ENCODE measurements at regions not wholly inside any gene's neighbourhood (a gene's known extent, or its start where the extent isn't known, plus 50 kb on each side); places are given as distances from the start of the nearest gene placed in this dataset.
"Not testable (repeated sequence)": the region's sequence is repeated elsewhere in the genome, so short reads cannot be mapped to it uniquely, and the experiment has no call there.

- 55 to 63% (median 61%) methylated on average over 17 of the region's 17 CpGs for WGBS, 4 donors
- ATAC-seq = no peak
- intact Hi-C loops (cut with DNase I) = no loop called here
Observed at GRCh38 chr7:67901808-67902480, 905.3 kb downstream of the TYW1 start.

GRCh38 chr7:67907792-67908191, 911.2 kb downstream of the TYW1 start:
- intact Hi-C loops (cut with DNase I) = no loop called here
- TF ChIP-seq CTCF (IDR thresholded peaks at IDR 0.05) (no peak), POLR2A (IDR thresholded peaks at IDR 0.05) (no peak)
- 69 to 91% (median 75%) methylated on average over 4 to 5 of the region's 5 CpGs for WGBS, 4 donors
- H3K4me1 ChIP-seq = no peaks in the 10 kb centered on the region
- ATAC-seq = no peak
- no peak overlapping the region for H3K27ac ChIP-seq
- H3K36me3 ChIP-seq = no peaks in the 10 kb centered on the region
- H3K27me3 ChIP-seq = no peaks in the 10 kb centered on the region
- H3K9me3 ChIP-seq = no peaks in the 10 kb centered on the region
- no peak overlapping the region for H3K4me3 ChIP-seq
- no peak for DNase-seq

More at GRCh38 chr7:67901808-67902480, 905.3 kb downstream of the TYW1 start:
- no peak for TF ChIP-seq POLR2A (IDR thresholded peaks at IDR 0.05)
- Histone ChIP-seq H3K4me1 (no peaks in the 10 kb centered on the region), H3K4me3 (no peak overlapping the region), H3K36me3 (no peaks in the 10 kb centered on the region), H3K9me3 (no peaks in the 10 kb centered on the region), H3K27ac (no peak overlapping the region), H3K27me3 (peaks cover 0 to 9% (median 0%) of the 10 kb centered on the region in 9 donors)
- DNase-seq = no peak

- TF ChIP-seq CTCF (IDR thresholded peaks at IDR 0.05) (no peak), POLR2A (IDR thresholded peaks at IDR 0.05) (no peak)
- Histone ChIP-seq H3K36me3 (no peaks in the 10 kb centered on the region), H3K27ac (no peak overlapping the region), H3K9me3 (peaks cover 0 to 4% (median 0%) of the 10 kb centered on the region in 12 donors), H3K4me3 (no peak overlapping the region), H3K27me3 (peaks cover 0 to 4% (median 0%) of the 10 kb centered on the region in 9 donors), H3K4me1 (no peaks in the 10 kb centered on the region)
- DNase-seq (no peak), ATAC-seq (no peak)
- WGBS, 4 donors = 61 to 85% (median 79%) methylated on average over 2 of the region's 2 CpGs
- intact Hi-C loops (cut with DNase I) = no loop called here
Observed at GRCh38 chr7:67912437-67912836, 915.8 kb downstream of the TYW1 start.

- Histone ChIP-seq H3K36me3 (no peaks in the 10 kb centered on the region), H3K27ac (no peak overlapping the region), H3K27me3 (peaks cover 0 to 4% (median 0%) of the 10 kb centered on the region in 9 donors), H3K4me3 (no peak overlapping the region), H3K4me1 (no peaks in the 10 kb centered on the region), H3K9me3 (peaks cover 0 to 12% (median 0%) of the 10 kb centered on the region in 12 donors)
- ATAC-seq (no peak), DNase-seq (no peak)
- intact Hi-C loops (cut with DNase I) = no loop called here
- no peak for TF ChIP-seq CTCF (IDR thresholded peaks at IDR 0.05)
- no peak for TF ChIP-seq POLR2A (IDR thresholded peaks at IDR 0.05)
Observed at GRCh38 chr7:67913604-67914003, 917.0 kb downstream of the TYW1 start.

GRCh38 chr7:67916111-67916510, 919.5 kb downstream of the TYW1 start:
- H3K9me3 ChIP-seq = peaks cover 0 to 25% (median 0%) of the 10 kb centered on the region in 12 donors
- H3K27ac ChIP-seq; H3K4me3 ChIP-seq; ATAC-seq; H3K36me3 ChIP-seq; H3K27me3 ChIP-seq; H3K4me1 ChIP-seq; intact Hi-C loops (cut with DNase I); DNase-seq: not testable (repeated sequence)
- 90 to 100% (median 92%) methylated on average over 1 of the region's 1 CpG for WGBS, 4 donors
